Astrocyte (in vitro differentiated cells and primary cell): ENCODE measurements at regions not wholly inside any gene's neighbourhood (a gene's known extent, or its start where the extent isn't known, plus 50 kb on each side); places are given as distances from the start of the nearest gene placed in this dataset.

Source experiments
- CTCF ChIP-seq: IDR thresholded peaks from 2 replicates; pipeline ENCODE4 v1.5.1; 2011; ENCODE audit warnings: low read depth, mild to moderate bottlenecking, inconsistent platforms, low read length, moderate library complexity; ENCODE audit not compliant: insufficient read depth
- EZH2 ChIP-seq: IDR thresholded peaks from 2 replicates; pipeline ENCODE4 v1.6.1; 2012; ENCODE audit warnings: mild to moderate bottlenecking, low read length, inconsistent platforms; ENCODE audit not compliant: insufficient read depth

GRCh38 chr4:114444211-114444610 is 154.4 kb upstream of the UGT8 start:
- TF ChIP-seq CTCF, result no peak
- no peak for TF ChIP-seq EZH2
